GM12872 (cell line): ENCODE measurements at regions not wholly inside any gene's neighbourhood (a gene's known extent, or its start where the extent isn't known, plus 50 kb on each side); places are given as distances from the start of the nearest gene placed in this dataset.

Source experiments
- CTCF ChIP-seq: IDR thresholded peaks from 3 replicates; pipeline ENCODE4 v1.5.1; 2011; ENCODE audit warnings: low read depth, mild to moderate bottlenecking, low read length, moderate library complexity; ENCODE audit not compliant: insufficient read depth

DNA sequence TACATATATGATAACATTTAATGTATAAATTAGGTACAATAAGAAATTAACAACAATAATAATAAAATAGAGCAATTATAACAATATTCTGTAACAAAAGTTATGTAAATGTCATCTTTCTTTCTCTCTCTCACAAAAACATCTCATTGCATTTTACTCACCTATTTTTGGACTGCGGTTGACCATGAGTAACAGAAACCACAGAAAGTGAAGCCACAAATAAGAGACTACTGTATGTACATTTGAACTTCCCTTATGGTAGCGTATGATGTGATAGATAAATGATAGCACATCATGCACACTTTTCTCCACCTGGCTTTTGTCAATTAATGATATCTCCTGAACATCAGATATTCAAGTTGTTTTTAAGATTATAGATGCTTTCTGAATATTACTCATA is 80.5 kb downstream of the HNRNPD start:
- no peak for TF ChIP-seq CTCF

DNA sequence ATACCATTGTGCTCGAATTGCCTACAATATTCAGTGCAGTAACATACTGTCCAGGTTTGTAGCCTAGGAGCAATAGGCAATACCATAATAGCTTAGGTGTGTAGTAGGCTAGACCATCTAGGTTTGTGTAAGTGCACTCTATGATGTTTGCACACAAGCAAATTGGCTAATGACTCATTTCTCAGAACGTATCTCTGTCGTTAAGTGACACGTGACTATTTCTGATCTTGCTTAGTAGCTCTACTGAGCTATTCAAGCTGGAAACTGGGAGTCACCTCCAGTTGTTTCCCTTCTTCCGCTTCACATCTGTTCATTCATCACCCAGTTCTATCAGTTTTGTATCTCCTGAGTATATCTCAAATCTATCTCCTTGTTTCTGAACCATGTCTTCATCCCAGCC is 86.1 kb downstream of the HNRNPD start:
- no peak for TF ChIP-seq CTCF

DNA sequence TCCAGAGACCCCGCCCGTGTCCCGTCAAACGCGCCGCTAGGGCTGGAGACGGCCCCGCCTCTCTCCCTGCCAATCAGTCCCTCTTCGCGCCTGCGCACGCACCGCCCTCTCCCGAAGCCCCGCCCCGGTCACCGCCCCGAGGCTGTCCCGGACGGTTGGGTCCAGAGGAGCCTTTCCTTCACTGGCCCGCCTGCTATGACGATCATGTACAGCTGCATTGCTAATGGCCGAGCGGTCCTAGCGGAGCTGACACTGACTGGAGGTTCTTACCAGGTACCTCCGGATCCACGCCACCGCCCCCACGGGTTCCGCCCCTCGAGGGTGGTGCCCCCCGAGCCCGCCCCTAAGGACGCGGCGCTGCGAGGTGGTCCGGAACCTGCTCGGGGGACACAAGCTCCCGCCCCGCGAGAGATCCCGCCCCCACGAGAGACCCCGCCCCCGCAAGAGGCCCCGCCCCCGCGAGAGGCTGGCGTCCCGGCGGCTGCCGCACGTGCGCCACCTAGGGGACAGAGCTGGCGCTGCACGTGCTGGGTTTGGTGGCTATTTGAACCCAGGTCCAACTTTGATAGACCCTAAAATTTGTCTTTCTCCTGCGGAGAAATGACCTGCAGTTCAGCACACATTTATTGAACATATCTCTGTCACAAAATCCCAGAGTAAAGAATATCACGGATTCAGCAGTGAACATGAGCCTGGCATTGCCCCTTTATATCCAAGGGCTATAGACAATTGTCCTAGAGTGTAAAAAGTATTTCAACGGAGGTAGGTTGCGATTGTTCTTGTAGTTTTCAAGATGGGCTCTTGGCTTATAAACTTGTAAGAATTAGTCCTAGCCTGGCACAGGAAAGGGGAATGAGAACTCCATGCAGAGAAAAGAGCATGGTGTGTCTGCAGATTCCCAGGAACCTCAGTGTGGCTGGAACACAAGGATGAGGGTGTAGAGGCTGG is 88.7 kb downstream of the HNRNPD start:
- peak; percentile 88 for TF ChIP-seq CTCF

GRCh38 chr4:82284475-82284857 is 89.3 kb downstream of the HNRNPD start:
- no peak for TF ChIP-seq CTCF

- no peak for TF ChIP-seq CTCF
Measured at GRCh38 chr4:82282875-82283274, 90.9 kb downstream of the HNRNPD start.

- no peak for TF ChIP-seq CTCF
Measured at GRCh38 chr4:82276332-82276640, 97.5 kb downstream of the HNRNPD start.

DNA sequence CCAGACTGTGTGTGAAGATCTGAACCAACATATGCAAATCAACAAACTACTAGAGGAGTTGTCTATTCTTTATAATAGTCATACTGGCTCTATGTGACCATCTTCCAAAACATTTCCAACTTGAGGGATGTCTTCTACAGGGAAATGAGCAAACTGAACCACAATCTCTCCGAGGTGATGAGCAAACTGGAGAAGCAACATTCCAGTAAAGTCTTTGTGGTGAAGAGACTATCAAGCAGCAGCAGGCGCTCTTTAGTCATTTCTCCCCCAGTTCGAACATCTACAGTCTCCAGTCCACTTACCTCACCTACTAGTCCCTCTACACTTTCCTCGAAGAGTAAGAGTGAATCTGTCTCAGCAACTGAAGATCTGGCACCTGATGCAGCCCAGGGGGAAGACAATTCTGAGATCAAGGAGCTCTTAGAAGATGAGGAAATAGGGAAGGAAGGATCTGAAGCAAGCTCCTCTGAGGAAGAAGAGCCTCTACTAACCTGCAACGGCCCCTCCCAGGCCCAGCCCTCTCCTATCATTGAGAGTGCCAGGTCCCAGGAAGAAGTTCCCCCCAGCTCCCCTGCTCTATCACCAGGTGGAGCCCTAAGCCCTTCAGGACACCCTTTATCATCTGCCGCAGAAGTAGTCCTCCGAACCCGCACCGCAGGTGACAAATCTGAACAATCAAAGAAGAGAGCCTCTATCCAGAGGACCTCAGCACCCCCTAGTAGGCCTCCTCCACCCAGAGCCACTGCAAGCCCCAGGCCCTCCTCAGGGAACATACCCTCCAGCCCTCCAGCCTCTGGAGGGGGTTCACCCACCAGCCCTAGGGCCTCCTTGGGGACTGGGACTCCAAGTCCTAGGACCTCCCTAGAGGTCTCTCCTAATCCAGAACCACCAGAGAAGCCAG is 98.1 kb downstream of the HNRNPD start:
- peak; percentile 33; the same call in 2 of the 3 replicates for TF ChIP-seq CTCF
